ENCODE measurements at regions not wholly inside any gene's neighbourhood (a gene's known extent, or its start where the extent isn't known, plus 50 kb on each side); places are given as distances from the start of the nearest gene placed in this dataset.

DNA sequence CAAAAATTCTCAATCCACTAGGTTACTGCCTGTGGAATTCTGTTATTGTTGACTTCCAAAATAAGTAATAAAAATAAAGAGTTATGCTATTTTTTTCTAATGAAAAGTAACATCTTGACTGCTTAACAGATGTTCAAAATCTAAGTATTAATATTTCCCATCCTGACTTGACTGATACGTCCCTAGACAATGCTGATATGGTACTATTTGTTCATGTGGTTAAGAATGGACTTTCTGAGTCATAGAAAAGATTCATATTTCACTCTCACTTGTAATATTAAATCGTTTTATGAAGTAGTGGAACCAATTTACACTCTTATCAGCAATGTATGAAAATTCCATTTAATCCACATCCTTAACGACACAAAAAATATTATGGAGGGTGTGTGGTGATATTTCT lies 104.8 kb upstream of the PLSCR5 start (continued):
- TF ChIP-seq, protein P1, sequence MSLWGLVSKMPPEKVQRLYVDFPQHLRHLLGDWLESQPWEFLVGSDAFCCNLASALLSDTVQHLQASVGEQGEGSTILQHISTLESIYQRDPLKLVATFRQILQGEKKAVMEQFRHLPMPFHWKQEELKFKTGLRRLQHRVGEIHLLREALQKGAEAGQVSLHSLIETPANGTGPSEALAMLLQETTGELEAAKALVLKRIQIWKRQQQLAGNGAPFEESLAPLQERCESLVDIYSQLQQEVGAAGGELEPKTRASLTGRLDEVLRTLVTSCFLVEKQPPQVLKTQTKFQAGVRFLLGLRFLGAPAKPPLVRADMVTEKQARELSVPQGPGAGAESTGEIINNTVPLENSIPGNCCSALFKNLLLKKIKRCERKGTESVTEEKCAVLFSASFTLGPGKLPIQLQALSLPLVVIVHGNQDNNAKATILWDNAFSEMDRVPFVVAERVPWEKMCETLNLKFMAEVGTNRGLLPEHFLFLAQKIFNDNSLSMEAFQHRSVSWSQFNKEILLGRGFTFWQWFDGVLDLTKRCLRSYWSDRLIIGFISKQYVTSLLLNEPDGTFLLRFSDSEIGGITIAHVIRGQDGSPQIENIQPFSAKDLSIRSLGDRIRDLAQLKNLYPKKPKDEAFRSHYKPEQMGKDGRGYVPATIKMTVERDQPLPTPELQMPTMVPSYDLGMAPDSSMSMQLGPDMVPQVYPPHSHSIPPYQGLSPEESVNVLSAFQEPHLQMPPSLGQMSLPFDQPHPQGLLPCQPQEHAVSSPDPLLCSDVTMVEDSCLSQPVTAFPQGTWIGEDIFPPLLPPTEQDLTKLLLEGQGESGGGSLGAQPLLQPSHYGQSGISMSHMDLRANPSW (CRISPR knock-in tag; conservative IDR thresholded peaks at IDR 0.05; ENCODE audit: low read depth), result no peak
- no peak for TF ChIP-seq ZNF219 (CRISPR knock-in tag; IDR thresholded peaks at IDR 0.05; ENCODE audit: borderline replicate concordance)
- TF ChIP-seq, protein P2, sequence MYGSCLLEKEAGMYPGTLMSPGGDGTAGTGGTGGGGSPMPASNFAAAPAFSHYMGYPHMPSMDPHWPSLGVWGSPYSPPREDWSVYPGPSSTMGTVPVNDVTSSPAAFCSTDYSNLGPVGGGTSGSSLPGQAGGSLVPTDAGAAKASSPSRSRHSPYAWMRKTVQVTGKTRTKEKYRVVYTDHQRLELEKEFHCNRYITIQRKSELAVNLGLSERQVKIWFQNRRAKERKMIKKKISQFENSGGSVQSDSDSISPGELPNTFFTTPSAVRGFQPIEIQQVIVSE (CRISPR knock-in tag; IDR thresholded peaks at IDR 0.05; ENCODE audit: borderline replicate concordance), result no peak
- TF ChIP-seq, protein P3, sequence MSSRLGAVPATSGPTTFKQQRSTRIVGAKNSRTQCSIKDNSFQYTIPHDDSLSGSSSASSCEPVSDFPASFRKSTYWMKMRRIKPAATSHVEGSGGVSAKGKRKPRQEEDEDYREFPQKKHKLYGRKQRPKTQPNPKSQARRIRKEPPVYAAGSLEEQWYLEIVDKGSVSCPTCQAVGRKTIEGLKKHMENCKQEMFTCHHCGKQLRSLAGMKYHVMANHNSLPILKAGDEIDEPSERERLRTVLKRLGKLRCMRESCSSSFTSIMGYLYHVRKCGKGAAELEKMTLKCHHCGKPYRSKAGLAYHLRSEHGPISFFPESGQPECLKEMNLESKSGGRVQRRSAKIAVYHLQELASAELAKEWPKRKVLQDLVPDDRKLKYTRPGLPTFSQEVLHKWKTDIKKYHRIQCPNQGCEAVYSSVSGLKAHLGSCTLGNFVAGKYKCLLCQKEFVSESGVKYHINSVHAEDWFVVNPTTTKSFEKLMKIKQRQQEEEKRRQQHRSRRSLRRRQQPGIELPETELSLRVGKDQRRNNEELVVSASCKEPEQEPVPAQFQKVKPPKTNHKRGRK (CRISPR knock-in tag; IDR thresholded peaks at IDR 0.05; ENCODE audit: borderline replicate concordance), result no peak
- no peak for TF ChIP-seq SMAD3 (CRISPR knock-in tag; IDR thresholded peaks at IDR 0.05; ENCODE audit: borderline replicate concordance)
- TF ChIP-seq ZNF396 (CRISPR knock-in tag; IDR thresholded peaks at IDR 0.05; ENCODE audit: borderline replicate concordance), result no peak
- no peak for TF ChIP-seq ZNF671 (CRISPR knock-in tag; IDR thresholded peaks at IDR 0.05)
- no peak for TF ChIP-seq IRF2 (CRISPR knock-in tag; IDR thresholded peaks at IDR 0.05; ENCODE audit: borderline replicate concordance, low read depth)
- no peak for TF ChIP-seq EMX1 (CRISPR knock-in tag; IDR thresholded peaks at IDR 0.05)
- no peak for TF ChIP-seq ZNF138 (CRISPR knock-in tag; conservative IDR thresholded peaks at IDR 0.05)
- TF ChIP-seq CREM (CRISPR knock-in tag; IDR thresholded peaks at IDR 0.05), result no peak

DNA sequence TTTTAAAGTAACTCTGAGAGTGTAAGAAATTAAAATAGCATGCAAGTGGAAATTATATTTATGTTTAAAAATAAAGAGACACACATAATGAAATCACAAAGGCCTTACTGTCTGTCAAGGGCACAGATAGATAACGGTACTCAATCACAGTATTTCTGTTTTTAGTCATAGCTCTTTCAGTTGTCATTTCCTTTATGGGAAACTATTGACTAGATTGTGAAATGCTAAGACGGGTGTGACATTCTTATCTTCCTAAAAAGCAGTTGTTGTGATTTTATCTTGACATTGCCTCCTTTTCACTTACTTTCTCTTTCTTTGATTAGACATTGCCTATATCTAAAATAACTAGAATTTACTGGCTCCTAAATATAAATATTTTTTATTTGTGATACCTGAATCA lies 100.1 kb upstream of the PLSCR5 start:
- CTCF ChIA-PET, result no interaction called here
- H3K27me3 Mint-ChIP-seq (ENCODE audit: low read depth), result no peaks in the 10 kb centered on the region
- H3K9me3 Mint-ChIP-seq, result no peaks in the 10 kb centered on the region
- no peaks in the 10 kb centered on the region for H3K4me1 Mint-ChIP-seq
- POLR2A ChIA-PET, result no interaction called here
- no peaks in the 10 kb centered on the region for H3K36me3 Mint-ChIP-seq
- no peak for ATAC-seq
- H3K4me3 Mint-ChIP-seq, result no peak overlapping the region
- DNase-seq (ENCODE audit: low spot score), result no peak
- H3K27ac Mint-ChIP-seq, result no peak overlapping the region
- TF ChIP-seq, protein P4, sequence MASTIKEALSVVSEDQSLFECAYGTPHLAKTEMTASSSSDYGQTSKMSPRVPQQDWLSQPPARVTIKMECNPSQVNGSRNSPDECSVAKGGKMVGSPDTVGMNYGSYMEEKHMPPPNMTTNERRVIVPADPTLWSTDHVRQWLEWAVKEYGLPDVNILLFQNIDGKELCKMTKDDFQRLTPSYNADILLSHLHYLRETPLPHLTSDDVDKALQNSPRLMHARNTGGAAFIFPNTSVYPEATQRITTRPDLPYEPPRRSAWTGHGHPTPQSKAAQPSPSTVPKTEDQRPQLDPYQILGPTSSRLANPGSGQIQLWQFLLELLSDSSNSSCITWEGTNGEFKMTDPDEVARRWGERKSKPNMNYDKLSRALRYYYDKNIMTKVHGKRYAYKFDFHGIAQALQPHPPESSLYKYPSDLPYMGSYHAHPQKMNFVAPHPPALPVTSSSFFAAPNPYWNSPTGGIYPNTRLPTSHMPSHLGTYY (CRISPR knock-in tag; IDR thresholded peaks at IDR 0.05), result no peak
- TF ChIP-seq, protein P5, sequence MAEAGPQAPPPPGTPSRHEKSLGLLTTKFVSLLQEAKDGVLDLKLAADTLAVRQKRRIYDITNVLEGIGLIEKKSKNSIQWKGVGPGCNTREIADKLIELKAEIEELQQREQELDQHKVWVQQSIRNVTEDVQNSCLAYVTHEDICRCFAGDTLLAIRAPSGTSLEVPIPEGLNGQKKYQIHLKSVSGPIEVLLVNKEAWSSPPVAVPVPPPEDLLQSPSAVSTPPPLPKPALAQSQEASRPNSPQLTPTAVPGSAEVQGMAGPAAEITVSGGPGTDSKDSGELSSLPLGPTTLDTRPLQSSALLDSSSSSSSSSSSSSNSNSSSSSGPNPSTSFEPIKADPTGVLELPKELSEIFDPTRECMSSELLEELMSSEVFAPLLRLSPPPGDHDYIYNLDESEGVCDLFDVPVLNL (CRISPR knock-in tag; IDR thresholded peaks at IDR 0.05; ENCODE audit: borderline replicate concordance, low read depth), result no peak
- TF ChIP-seq, protein P6, sequence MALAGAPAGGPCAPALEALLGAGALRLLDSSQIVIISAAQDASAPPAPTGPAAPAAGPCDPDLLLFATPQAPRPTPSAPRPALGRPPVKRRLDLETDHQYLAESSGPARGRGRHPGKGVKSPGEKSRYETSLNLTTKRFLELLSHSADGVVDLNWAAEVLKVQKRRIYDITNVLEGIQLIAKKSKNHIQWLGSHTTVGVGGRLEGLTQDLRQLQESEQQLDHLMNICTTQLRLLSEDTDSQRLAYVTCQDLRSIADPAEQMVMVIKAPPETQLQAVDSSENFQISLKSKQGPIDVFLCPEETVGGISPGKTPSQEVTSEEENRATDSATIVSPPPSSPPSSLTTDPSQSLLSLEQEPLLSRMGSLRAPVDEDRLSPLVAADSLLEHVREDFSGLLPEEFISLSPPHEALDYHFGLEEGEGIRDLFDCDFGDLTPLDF (CRISPR knock-in tag; IDR thresholded peaks at IDR 0.05), result no peak
- TF ChIP-seq ATF1 (CRISPR knock-in tag; IDR thresholded peaks at IDR 0.05), result no peak
- no peak for TF ChIP-seq TCF7 (CRISPR knock-in tag; IDR thresholded peaks at IDR 0.05; ENCODE audit: low read depth)
- no peak for TF ChIP-seq RELA (CRISPR knock-in tag; IDR thresholded peaks at IDR 0.05; ENCODE audit: borderline replicate concordance)
- TF ChIP-seq TEAD4 (CRISPR knock-in tag; IDR thresholded peaks at IDR 0.05), result no peak
- TF ChIP-seq, protein P7, sequence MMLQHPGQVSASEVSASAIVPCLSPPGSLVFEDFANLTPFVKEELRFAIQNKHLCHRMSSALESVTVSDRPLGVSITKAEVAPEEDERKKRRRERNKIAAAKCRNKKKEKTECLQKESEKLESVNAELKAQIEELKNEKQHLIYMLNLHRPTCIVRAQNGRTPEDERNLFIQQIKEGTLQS (CRISPR knock-in tag; conservative IDR thresholded peaks at IDR 0.05), result no peak
- TF ChIP-seq, protein P8, sequence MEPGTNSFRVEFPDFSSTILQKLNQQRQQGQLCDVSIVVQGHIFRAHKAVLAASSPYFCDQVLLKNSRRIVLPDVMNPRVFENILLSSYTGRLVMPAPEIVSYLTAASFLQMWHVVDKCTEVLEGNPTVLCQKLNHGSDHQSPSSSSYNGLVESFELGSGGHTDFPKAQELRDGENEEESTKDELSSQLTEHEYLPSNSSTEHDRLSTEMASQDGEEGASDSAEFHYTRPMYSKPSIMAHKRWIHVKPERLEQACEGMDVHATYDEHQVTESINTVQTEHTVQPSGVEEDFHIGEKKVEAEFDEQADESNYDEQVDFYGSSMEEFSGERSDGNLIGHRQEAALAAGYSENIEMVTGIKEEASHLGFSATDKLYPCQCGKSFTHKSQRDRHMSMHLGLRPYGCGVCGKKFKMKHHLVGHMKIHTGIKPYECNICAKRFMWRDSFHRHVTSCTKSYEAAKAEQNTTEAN (CRISPR knock-in tag; IDR thresholded peaks at IDR 0.05), result no peak
- TF ChIP-seq ZNF138 (CRISPR knock-in tag; conservative IDR thresholded peaks at IDR 0.05), result no peak
- TF ChIP-seq, protein P9, sequence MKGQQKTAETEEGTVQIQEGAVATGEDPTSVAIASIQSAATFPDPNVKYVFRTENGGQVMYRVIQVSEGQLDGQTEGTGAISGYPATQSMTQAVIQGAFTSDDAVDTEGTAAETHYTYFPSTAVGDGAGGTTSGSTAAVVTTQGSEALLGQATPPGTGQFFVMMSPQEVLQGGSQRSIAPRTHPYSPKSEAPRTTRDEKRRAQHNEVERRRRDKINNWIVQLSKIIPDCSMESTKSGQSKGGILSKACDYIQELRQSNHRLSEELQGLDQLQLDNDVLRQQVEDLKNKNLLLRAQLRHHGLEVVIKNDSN (CRISPR knock-in tag; IDR thresholded peaks at IDR 0.05), result no peak
- TF ChIP-seq ZNF423 (CRISPR knock-in tag; IDR thresholded peaks at IDR 0.05), result no peak
- no peak for TF ChIP-seq SOX15 (CRISPR knock-in tag; IDR thresholded peaks at IDR 0.05)
- TF ChIP-seq ZNF671 (CRISPR knock-in tag; IDR thresholded peaks at IDR 0.05), result no peak
- TF ChIP-seq MYBL2 (CRISPR knock-in tag; IDR thresholded peaks at IDR 0.05), result no peak
- TF ChIP-seq, protein P10, sequence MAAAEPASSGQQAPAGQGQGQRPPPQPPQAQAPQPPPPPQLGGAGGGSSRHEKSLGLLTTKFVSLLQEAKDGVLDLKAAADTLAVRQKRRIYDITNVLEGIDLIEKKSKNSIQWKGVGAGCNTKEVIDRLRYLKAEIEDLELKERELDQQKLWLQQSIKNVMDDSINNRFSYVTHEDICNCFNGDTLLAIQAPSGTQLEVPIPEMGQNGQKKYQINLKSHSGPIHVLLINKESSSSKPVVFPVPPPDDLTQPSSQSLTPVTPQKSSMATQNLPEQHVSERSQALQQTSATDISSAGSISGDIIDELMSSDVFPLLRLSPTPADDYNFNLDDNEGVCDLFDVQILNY (CRISPR knock-in tag; IDR thresholded peaks at IDR 0.05), result no peak
- TF ChIP-seq NR2C2 (CRISPR knock-in tag; IDR thresholded peaks at IDR 0.05), result no peak

Data from WTC11 (cell line).